NCI-H526 (cell line): ENCODE measurements at regions not wholly inside any gene's neighbourhood (a gene's known extent, or its start where the extent isn't known, plus 50 kb on each side); places are given as distances from the start of the nearest gene placed in this dataset.
A peak's percentile ranks its signal among the peaks of the same experiment; 100 is the strongest.
"Not testable (repeated sequence)": the region's sequence is repeated elsewhere in the genome, so short reads cannot be mapped to it uniquely, and the experiment has no call there.

Experiments used
- DNase-seq, 2 experiments: peaks; one replicate each; lab custom pipeline; 2025; lab: John Stamatoyannopoulos, UW

- no peak for DNase-seq
Observed at GRCh38 chr11:116044520-116044919, 540.3 kb upstream of the CADM1 start.

GRCh38 chr11:116043857-116044256, 539.6 kb upstream of the CADM1 start:
- DNase-seq, result no peak

GRCh38 chr11:116043059-116043458, 538.8 kb upstream of the CADM1 start:
- DNase-seq, result not testable (repeated sequence)

GRCh38 chr11:116042146-116042545, 537.9 kb upstream of the CADM1 start:
- no peak for DNase-seq

- no peak for DNase-seq
Observed at GRCh38 chr11:116037861-116038260, 533.6 kb upstream of the CADM1 start.

GRCh38 chr11:116035977-116036376, 531.8 kb upstream of the CADM1 start:
- DNase-seq, result peak; percentile 67 to 83

GRCh38 chr11:116033931-116034553, 529.8 kb upstream of the CADM1 start:
- no peak for DNase-seq

- DNase-seq, result no peak
Observed at GRCh38 chr11:116030697-116031331, 526.6 kb upstream of the CADM1 start.

GRCh38 chr11:116028506-116028905, 524.3 kb upstream of the CADM1 start:
- DNase-seq, result not testable (repeated sequence)

GRCh38 chr11:115999437-115999836, 495.2 kb upstream of the CADM1 start:
- DNase-seq, result no peak

- DNase-seq, result no peak
Observed at GRCh38 chr11:115996808-115997188, 492.6 kb upstream of the CADM1 start.

GRCh38 chr11:115996125-115996807, 492.1 kb upstream of the CADM1 start:
- DNase-seq, result no peak

GRCh38 chr11:115993590-115993989, 489.4 kb upstream of the CADM1 start:
- DNase-seq, result no peak

GRCh38 chr11:115990004-115990447, 485.8 kb upstream of the CADM1 start:
- peak; percentile 72 to 91 for DNase-seq

GRCh38 chr11:115985896-115986295, 481.7 kb upstream of the CADM1 start:
- no peak for DNase-seq

- no peak for DNase-seq
Observed at GRCh38 chr11:115984228-115984627, 480.0 kb upstream of the CADM1 start.

- DNase-seq, result no peak
Observed at GRCh38 chr11:115982666-115983065, 478.5 kb upstream of the CADM1 start.

- DNase-seq, result no peak
Observed at GRCh38 chr11:115981814-115982471, 477.7 kb upstream of the CADM1 start.

GRCh38 chr11:115981104-115981481, 476.9 kb upstream of the CADM1 start:
- no peak for DNase-seq

GRCh38 chr11:115980337-115981103, 476.3 kb upstream of the CADM1 start:
- no peak for DNase-seq

- no peak for DNase-seq
Observed at GRCh38 chr11:115974703-115975102, 470.5 kb upstream of the CADM1 start.

GRCh38 chr11:115967203-115967602, 463.0 kb upstream of the CADM1 start:
- DNase-seq, result peak; percentile 94 to 98
